NCI-H2196 treated with DMSO at 0.1 percent for 48 hours (cell line): ENCODE measurements at regions not wholly inside any gene's neighbourhood (a gene's known extent, or its start where the extent isn't known, plus 50 kb on each side); places are given as distances from the start of the nearest gene placed in this dataset.
"Not testable (repeated sequence)": the region's sequence is repeated elsewhere in the genome, so short reads cannot be mapped to it uniquely, and the experiment has no call there.

Experiments used
- DNase-seq: peaks from one replicate; lab custom pipeline; 2025; ENCODE audit not compliant: unreplicated experiment; lab: John Stamatoyannopoulos, UW

- no peak for DNase-seq
Measured at GRCh38 chr2:228600265-228600664, 418.8 kb upstream of the SPHKAP start.

- no peak for DNase-seq
Measured at GRCh38 chr2:228599781-228600180, 418.3 kb upstream of the SPHKAP start.

GRCh38 chr2:228599297-228599696 lies 417.8 kb upstream of the SPHKAP start:
- no peak for DNase-seq

GRCh38 chr2:228597032-228597431 lies 415.5 kb upstream of the SPHKAP start:
- no peak for DNase-seq

- no peak for DNase-seq
Measured at GRCh38 chr2:228594012-228594411, 412.5 kb upstream of the SPHKAP start.

- DNase-seq, result no peak
Measured at GRCh38 chr2:228592925-228593324, 411.4 kb upstream of the SPHKAP start.

GRCh38 chr2:228590681-228591080 lies 409.2 kb upstream of the SPHKAP start:
- no peak for DNase-seq

- DNase-seq, result no peak
Measured at GRCh38 chr2:228589115-228589514, 407.6 kb upstream of the SPHKAP start.

GRCh38 chr2:228581731-228582130 lies 400.2 kb upstream of the SPHKAP start:
- no peak for DNase-seq

- DNase-seq, result no peak
Measured at GRCh38 chr2:228575897-228576296, 394.4 kb upstream of the SPHKAP start.

- not testable (repeated sequence) for DNase-seq
Measured at GRCh38 chr2:228568275-228568674, 386.8 kb upstream of the SPHKAP start.

GRCh38 chr2:228561816-228562215 lies 380.3 kb upstream of the SPHKAP start:
- DNase-seq, result no peak

- DNase-seq, result no peak
Measured at GRCh38 chr2:228559774-228560415, 378.4 kb upstream of the SPHKAP start.

GRCh38 chr2:228556717-228557116 lies 375.2 kb upstream of the SPHKAP start:
- no peak for DNase-seq

- no peak for DNase-seq
Measured at GRCh38 chr2:228549441-228550007, 368.0 kb upstream of the SPHKAP start.

- DNase-seq, result no peak
Measured at GRCh38 chr2:228548230-228548629, 366.7 kb upstream of the SPHKAP start.

GRCh38 chr2:228545748-228546145 lies 364.3 kb upstream of the SPHKAP start:
- DNase-seq, result no peak

- DNase-seq, result no peak
Measured at GRCh38 chr2:228545041-228545747, 363.7 kb upstream of the SPHKAP start.

- no peak for DNase-seq
Measured at GRCh38 chr2:228543117-228543516, 361.6 kb upstream of the SPHKAP start.

- DNase-seq, result no peak
Measured at GRCh38 chr2:228542277-228542676, 360.8 kb upstream of the SPHKAP start.

GRCh38 chr2:228541789-228542188 lies 360.3 kb upstream of the SPHKAP start:
- DNase-seq, result no peak

- no peak for DNase-seq
Measured at GRCh38 chr2:228540976-228541375, 359.5 kb upstream of the SPHKAP start.
